ENCODE measurements at regions not wholly inside any gene's neighbourhood (a gene's known extent, or its start where the extent isn't known, plus 50 kb on each side); places are given as distances from the start of the nearest gene placed in this dataset.
"Not testable (repeated sequence)": the region's sequence is repeated elsewhere in the genome, so short reads cannot be mapped to it uniquely, and the experiment has no call there.

DNA sequence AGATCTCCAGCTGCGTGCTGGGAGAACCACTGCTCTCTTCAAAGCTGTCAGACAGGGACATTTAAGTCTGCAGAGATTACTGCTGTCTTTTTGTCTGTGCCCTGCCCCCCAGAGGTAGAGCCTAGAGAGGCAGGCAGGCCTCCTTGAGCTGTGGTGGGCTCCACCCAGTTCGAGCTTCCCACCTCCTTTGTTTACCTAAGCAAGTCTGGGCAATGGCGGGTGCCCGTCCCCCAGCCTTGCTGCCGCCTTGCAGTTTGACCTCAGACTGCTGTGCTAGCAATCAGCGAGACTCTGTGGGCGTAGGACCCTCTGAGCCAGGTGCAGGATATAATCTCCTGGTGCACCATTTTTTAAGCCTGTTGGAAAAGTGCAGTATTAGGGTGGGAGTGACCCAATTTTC, 128.6 kb downstream of the ACTR3 start:
- H3K9me3 ChIP-seq (replicated peaks; ENCODE audit: control insufficient read depth, insufficient read depth, low read length); BruUV-seq (replicated peaks); RAD21 ChIA-PET (ENCODE audit: unreplicated experiment); DNase-seq (ENCODE audit: low read depth, low spot score); H3K9ac ChIP-seq (ENCODE audit: control insufficient read depth, insufficient read depth, low read length); H3K4me2 ChIP-seq (ENCODE audit: control insufficient read depth, insufficient read depth); CTCF ChIA-PET; H3K4me3 ChIP-seq; POLR2A ChIA-PET; H2AFZ ChIP-seq (ENCODE audit: control insufficient read depth, low read depth, low read length); SMC1A ChIA-PET (ENCODE audit: uncharacterized antibody, unreplicated experiment); FAIRE-seq; H3K27me3 ChIP-seq (replicated peaks in 1 of 2; ENCODE audit: control insufficient read depth in 2 of 2, insufficient read depth in 2 of 2, low read length in 1 of 2); in situ Hi-C loops (cut with MboI); H3K4me1 ChIP-seq (ENCODE audit: control insufficient read depth, insufficient read depth, low read length); H3K27ac ChIP-seq (ENCODE audit: control insufficient read depth, insufficient read depth); intact Hi-C loops (cut with micrococcal nuclease; ENCODE audit: unreplicated experiment); H3K36me3 ChIP-seq (ENCODE audit: control insufficient read depth in 2 of 2, insufficient read depth in 2 of 2, low read length in 1 of 2); H3K79me2 ChIP-seq (ENCODE audit: control insufficient read depth, insufficient read depth, low read length); ATAC-seq; H4K20me1 ChIP-seq (ENCODE audit: control insufficient read depth, insufficient read depth): not testable (repeated sequence)
- WGBS (ENCODE audit: insufficient coverage, insufficient replicate concordance, low lambda C conversion rate, missing lambda C conversion rate): 44% methylated on average over 7 of the region's 7 CpGs

DNA sequence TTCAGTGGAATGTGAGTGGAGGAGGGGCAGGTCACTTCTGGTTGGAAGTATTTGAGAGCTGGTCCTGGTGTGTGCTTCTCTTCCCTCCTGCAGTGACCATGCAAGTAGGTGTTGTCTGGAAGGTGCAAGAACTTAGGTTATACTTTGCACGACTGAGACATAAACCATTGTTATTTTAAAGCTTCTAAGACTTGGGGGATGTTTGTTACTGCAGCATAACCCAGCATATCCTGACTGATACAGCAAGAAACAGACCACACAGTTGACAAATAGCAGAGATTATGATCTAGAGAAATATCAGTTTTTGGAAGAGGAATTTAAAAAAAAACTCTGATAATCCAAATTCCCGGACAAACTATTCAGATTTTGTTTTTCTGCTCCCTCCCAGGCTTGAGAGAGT, 130.8 kb downstream of the ACTR3 start:
- no peak for DNase-seq (ENCODE audit: low read depth, low spot score)
- CTCF ChIA-PET: no interaction called here
- whole genome bisulfite sequencing (ENCODE audit: insufficient coverage, insufficient replicate concordance, low lambda C conversion rate, missing lambda C conversion rate): 29% methylated on average over 2 of the region's 2 CpGs
- no peak overlapping the region for H3K9ac ChIP-seq (ENCODE audit: control insufficient read depth, insufficient read depth, low read length)
- no peaks in the 10 kb centered on the region for H3K79me2 ChIP-seq (ENCODE audit: control insufficient read depth, insufficient read depth, low read length)
- no peaks in the 10 kb centered on the region for H4K20me1 ChIP-seq (ENCODE audit: control insufficient read depth, insufficient read depth)
- no peak overlapping the region for H2AFZ ChIP-seq (ENCODE audit: control insufficient read depth, low read depth, low read length)
- RAD21 ChIA-PET (ENCODE audit: unreplicated experiment): no interaction called here
- FAIRE-seq: no peak
- POLR2A ChIA-PET: no interaction called here
- H3K36me3 ChIP-seq (ENCODE audit: control insufficient read depth in 2 of 2, insufficient read depth in 2 of 2, low read length in 1 of 2): no peaks in the 10 kb centered on the region
- SMC1A ChIA-PET (ENCODE audit: uncharacterized antibody, unreplicated experiment): no interaction called here
- in situ Hi-C loops (cut with MboI): no loop called here
- no peak overlapping the region for H3K4me2 ChIP-seq (ENCODE audit: control insufficient read depth, insufficient read depth)
- no peak overlapping the region for H3K27ac ChIP-seq (ENCODE audit: control insufficient read depth, insufficient read depth)
- intact Hi-C loops (cut with micrococcal nuclease; ENCODE audit: unreplicated experiment): no loop called here
- H3K4me1 ChIP-seq (ENCODE audit: control insufficient read depth, insufficient read depth, low read length): no peaks in the 10 kb centered on the region
- BruUV-seq (replicated peaks): no TSS peak
- H3K27me3 ChIP-seq (replicated peaks in 1 of 2; ENCODE audit: control insufficient read depth in 2 of 2, insufficient read depth in 2 of 2, low read length in 1 of 2): no peaks in the 10 kb centered on the region; a peak in 2 of 4 replicates
- no peak overlapping the region for H3K4me3 ChIP-seq
- no peak for ATAC-seq
- no peaks in the 10 kb centered on the region; the same call in 2 of the 3 replicates for H3K9me3 ChIP-seq (replicated peaks; ENCODE audit: control insufficient read depth, insufficient read depth, low read length)
- TF ChIP-seq BCLAF1 (IDR thresholded peaks at IDR 0.05) (no peak), NFIC (IDR thresholded peaks at IDR 0.05; ENCODE audit: low read depth, low read length) (no peak), ELK1 (IDR thresholded peaks at IDR 0.05; ENCODE audit: low read depth, low read length) (no peak), RELB (IDR thresholded peaks at IDR 0.05; ENCODE audit: low read depth) (no peak), POLR2AphosphoS5 (IDR thresholded peaks at IDR 0.05; ENCODE audit: low read length) (no peak), ZZZ3 (IDR thresholded peaks at IDR 0.05; ENCODE audit: control insufficient read depth, insufficient read length, low read depth) (no peak), IKZF2 (IDR thresholded peaks at IDR 0.05) (no peak), CHD1 (IDR thresholded peaks at IDR 0.05; ENCODE audit: low read depth, low read length) (no peak)
- TF ChIP-seq, protein P1, sequence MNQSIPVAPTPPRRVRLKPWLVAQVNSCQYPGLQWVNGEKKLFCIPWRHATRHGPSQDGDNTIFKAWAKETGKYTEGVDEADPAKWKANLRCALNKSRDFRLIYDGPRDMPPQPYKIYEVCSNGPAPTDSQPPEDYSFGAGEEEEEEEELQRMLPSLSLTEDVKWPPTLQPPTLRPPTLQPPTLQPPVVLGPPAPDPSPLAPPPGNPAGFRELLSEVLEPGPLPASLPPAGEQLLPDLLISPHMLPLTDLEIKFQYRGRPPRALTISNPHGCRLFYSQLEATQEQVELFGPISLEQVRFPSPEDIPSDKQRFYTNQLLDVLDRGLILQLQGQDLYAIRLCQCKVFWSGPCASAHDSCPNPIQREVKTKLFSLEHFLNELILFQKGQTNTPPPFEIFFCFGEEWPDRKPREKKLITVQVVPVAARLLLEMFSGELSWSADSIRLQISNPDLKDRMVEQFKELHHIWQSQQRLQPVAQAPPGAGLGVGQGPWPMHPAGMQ (IDR thresholded peaks at IDR 0.05; ENCODE audit: borderline replicate concordance): no peak
